ENCODE measurements at regions not wholly inside any gene's neighbourhood (a gene's known extent, or its start where the extent isn't known, plus 50 kb on each side); places are given as distances from the start of the nearest gene placed in this dataset.

GRCh38 chr3:10555263-10555662 lies 49.9 kb upstream of the ATP2B2 start:
- no peaks in the 10 kb centered on the region for H3K36me3 ChIP-seq (ENCODE audit: insufficient read depth, low read length)
- peaks cover 17% of the 10 kb centered on the region for H3K4me1 ChIP-seq (ENCODE audit: insufficient read depth, low read length)
- no peaks in the 10 kb centered on the region for H3K9me3 ChIP-seq (ENCODE audit: insufficient read depth, low read depth, low read length)
- no peak overlapping the region for H3K4me3 ChIP-seq (ENCODE audit: low read length)
- H3K27me3 ChIP-seq (ENCODE audit: insufficient read depth, low read length) = no peaks in the 10 kb centered on the region
- 84% methylated on average over 1 of the region's 1 CpG for WGBS
- H3K9ac ChIP-seq (ENCODE audit: low read depth, low read length) = no peak overlapping the region
- H3K27ac ChIP-seq (ENCODE audit: low read depth, low read length) = no peak overlapping the region

DNA sequence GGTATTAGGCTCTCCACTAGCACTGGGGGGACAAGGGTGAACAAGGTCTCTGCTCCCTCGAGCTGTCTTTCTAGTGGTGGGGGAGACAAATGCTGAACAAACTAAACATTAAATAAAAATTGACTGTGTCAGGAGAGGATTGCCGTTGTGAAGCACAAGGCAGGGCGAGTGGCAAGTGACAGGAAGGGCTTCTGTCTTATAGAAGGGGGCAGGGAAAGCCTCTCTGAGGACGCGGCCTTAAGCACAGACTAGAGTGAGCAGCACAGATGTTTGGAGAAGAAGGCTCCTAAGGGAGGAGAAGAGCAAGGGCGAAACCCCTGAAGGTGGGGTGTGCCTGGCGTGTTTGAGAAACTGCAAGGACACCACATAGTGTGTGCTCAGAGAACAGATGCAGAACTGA lies 50.9 kb upstream of the ATP2B2 start:
- no peaks in the 10 kb centered on the region for H3K9me3 ChIP-seq (ENCODE audit: insufficient read depth, low read depth, low read length)
- 82% methylated on average over 6 of the region's 7 CpGs for WGBS
- no peaks in the 10 kb centered on the region for H3K36me3 ChIP-seq (ENCODE audit: insufficient read depth, low read length)
- no peak overlapping the region for H3K9ac ChIP-seq (ENCODE audit: low read depth, low read length)
- H3K4me3 ChIP-seq (ENCODE audit: low read length) = no peak overlapping the region
- peaks cover 17% of the 10 kb centered on the region for H3K4me1 ChIP-seq (ENCODE audit: insufficient read depth, low read length)
- no peak overlapping the region for H3K27ac ChIP-seq (ENCODE audit: low read depth, low read length)
- H3K27me3 ChIP-seq (ENCODE audit: insufficient read depth, low read length) = no peaks in the 10 kb centered on the region

- Histone ChIP-seq H3K27me3 (ENCODE audit: insufficient read depth, low read length) (no peaks in the 10 kb centered on the region), H3K4me3 (ENCODE audit: low read length) (no peak overlapping the region), H3K9me3 (ENCODE audit: insufficient read depth, low read depth, low read length) (no peaks in the 10 kb centered on the region), H3K36me3 (ENCODE audit: insufficient read depth, low read length) (no peaks in the 10 kb centered on the region), H3K4me1 (ENCODE audit: insufficient read depth, low read length) (peaks cover 15% of the 10 kb centered on the region), H3K9ac (ENCODE audit: low read depth, low read length) (no peak overlapping the region), H3K27ac (ENCODE audit: low read depth, low read length) (no peak overlapping the region)
- 94% methylated on average over 7 of the region's 7 CpGs for WGBS
Measured at GRCh38 chr3:10557250-10557649, 51.9 kb upstream of the ATP2B2 start.

- Histone ChIP-seq H3K36me3 (ENCODE audit: insufficient read depth, low read length) (no peaks in the 10 kb centered on the region), H3K4me1 (ENCODE audit: insufficient read depth, low read length) (peaks cover 12% of the 10 kb centered on the region), H3K9ac (ENCODE audit: low read depth, low read length) (no peak overlapping the region), H3K27me3 (ENCODE audit: insufficient read depth, low read length) (no peaks in the 10 kb centered on the region), H3K27ac (ENCODE audit: low read depth, low read length) (no peak overlapping the region), H3K9me3 (ENCODE audit: insufficient read depth, low read depth, low read length) (no peaks in the 10 kb centered on the region), H3K4me3 (ENCODE audit: low read length) (no peak overlapping the region)
- WGBS = 85% methylated on average over 5 of the region's 5 CpGs
Measured at GRCh38 chr3:10557781-10558373, 52.5 kb upstream of the ATP2B2 start.

GRCh38 chr3:10558736-10559135 lies 53.4 kb upstream of the ATP2B2 start:
- peaks cover 7% of the 10 kb centered on the region for H3K4me1 ChIP-seq (ENCODE audit: insufficient read depth, low read length)
- no peak overlapping the region for H3K9ac ChIP-seq (ENCODE audit: low read depth, low read length)
- WGBS = 76% methylated on average over 3 of the region's 4 CpGs
- no peaks in the 10 kb centered on the region for H3K9me3 ChIP-seq (ENCODE audit: insufficient read depth, low read depth, low read length)
- H3K36me3 ChIP-seq (ENCODE audit: insufficient read depth, low read length) = no peaks in the 10 kb centered on the region
- no peaks in the 10 kb centered on the region for H3K27me3 ChIP-seq (ENCODE audit: insufficient read depth, low read length)
- H3K4me3 ChIP-seq (ENCODE audit: low read length) = no peak overlapping the region
- H3K27ac ChIP-seq (ENCODE audit: low read depth, low read length) = no peak overlapping the region

GRCh38 chr3:10560060-10560861 lies 54.9 kb upstream of the ATP2B2 start:
- no peak overlapping the region for H3K27ac ChIP-seq (ENCODE audit: low read depth, low read length)
- H3K4me1 ChIP-seq (ENCODE audit: insufficient read depth, low read length) = no peaks in the 10 kb centered on the region
- WGBS = 92% methylated on average over 14 of the region's 14 CpGs
- no peaks in the 10 kb centered on the region for H3K27me3 ChIP-seq (ENCODE audit: insufficient read depth, low read length)
- H3K9ac ChIP-seq (ENCODE audit: low read depth, low read length) = no peak overlapping the region
- H3K9me3 ChIP-seq (ENCODE audit: insufficient read depth, low read depth, low read length) = no peaks in the 10 kb centered on the region
- H3K36me3 ChIP-seq (ENCODE audit: insufficient read depth, low read length) = no peaks in the 10 kb centered on the region
- H3K4me3 ChIP-seq (ENCODE audit: low read length) = no peak overlapping the region

DNA sequence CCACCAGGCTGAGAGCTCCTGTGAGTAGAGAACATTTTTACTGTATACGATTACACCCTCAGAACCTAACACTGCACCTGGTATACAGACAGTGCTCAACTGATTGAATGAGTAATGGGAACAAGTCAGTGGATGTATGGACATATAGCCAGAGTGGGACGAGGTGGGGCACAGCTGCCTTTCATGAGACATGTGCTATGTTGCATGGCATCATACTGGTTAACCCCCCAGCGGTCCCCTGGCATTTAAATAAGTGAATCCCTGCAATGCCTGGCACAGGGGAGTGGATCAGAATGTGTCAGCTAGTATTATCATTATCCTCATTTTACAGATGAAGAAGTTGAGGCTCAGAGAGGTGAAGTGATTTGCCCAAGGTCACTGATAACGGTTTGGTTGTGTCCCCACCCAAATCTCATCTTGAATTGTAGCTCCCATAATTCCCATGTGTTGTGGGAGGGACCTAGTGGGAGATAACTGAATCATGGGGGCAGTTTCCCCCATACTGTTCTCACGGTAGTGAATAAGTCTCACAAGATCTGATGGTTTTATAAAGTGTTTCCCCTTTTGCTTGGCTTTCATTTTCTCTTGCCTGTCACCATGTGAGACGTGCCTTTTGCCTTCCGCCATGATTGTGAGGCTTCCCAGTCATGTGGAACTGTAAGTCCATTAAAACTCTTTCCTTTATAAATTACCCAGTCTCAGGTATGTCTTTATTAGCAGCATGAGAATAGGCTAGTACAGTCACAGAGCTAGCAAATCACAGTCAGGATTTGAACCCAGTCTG lies 56.0 kb upstream of the ATP2B2 start:
- Histone ChIP-seq H3K9me3 (ENCODE audit: insufficient read depth, low read depth, low read length) (no peaks in the 10 kb centered on the region), H3K27ac (ENCODE audit: low read depth, low read length) (no peak overlapping the region), H3K27me3 (ENCODE audit: insufficient read depth, low read length) (no peaks in the 10 kb centered on the region), H3K36me3 (ENCODE audit: insufficient read depth, low read length) (no peaks in the 10 kb centered on the region), H3K4me3 (ENCODE audit: low read length) (no peak overlapping the region), H3K4me1 (ENCODE audit: insufficient read depth, low read length) (no peaks in the 10 kb centered on the region), H3K9ac (ENCODE audit: low read depth, low read length) (no peak overlapping the region)
- WGBS = 91% methylated on average over 7 of the region's 7 CpGs

DNA sequence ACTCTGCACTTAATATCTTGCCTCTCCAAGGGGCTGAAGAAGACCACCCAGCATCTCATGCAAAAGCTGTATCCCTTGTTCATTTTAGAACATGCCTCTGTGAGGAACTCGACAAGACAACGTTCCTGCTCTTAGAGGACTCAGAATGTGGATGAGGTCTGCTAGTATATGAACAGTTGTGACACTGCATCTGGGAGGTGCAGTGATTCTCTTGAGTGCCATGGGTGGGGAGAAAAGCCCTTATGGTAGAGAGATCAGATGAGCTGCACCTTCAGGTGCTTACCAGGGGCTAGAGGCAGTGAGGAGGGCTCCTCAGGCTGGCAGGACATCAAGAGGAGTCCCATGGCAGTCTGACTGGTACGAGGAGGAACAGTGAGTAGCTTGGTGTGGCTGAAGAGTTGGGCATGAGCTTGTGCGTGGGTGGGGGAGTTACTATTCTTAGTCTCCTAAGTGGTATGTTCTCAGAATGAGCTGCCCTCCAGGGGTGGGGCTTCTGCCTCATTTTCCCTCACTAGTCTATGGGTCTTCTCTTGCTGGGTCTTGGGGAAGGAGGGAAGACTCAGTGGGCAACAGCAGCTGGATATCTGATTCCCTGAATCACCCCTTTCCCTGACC lies 56.7 kb upstream of the ATP2B2 start:
- Histone ChIP-seq H3K4me3 (ENCODE audit: low read length) (no peak overlapping the region), H3K9me3 (ENCODE audit: insufficient read depth, low read depth, low read length) (no peaks in the 10 kb centered on the region), H3K4me1 (ENCODE audit: insufficient read depth, low read length) (no peaks in the 10 kb centered on the region), H3K27ac (ENCODE audit: low read depth, low read length) (no peak overlapping the region), H3K36me3 (ENCODE audit: insufficient read depth, low read length) (no peaks in the 10 kb centered on the region), H3K9ac (ENCODE audit: low read depth, low read length) (no peak overlapping the region), H3K27me3 (ENCODE audit: insufficient read depth, low read length) (no peaks in the 10 kb centered on the region)
- 83% methylated on average over 4 of the region's 4 CpGs for WGBS

- no peaks in the 10 kb centered on the region for H3K36me3 ChIP-seq (ENCODE audit: insufficient read depth, low read length)
- WGBS = 84% methylated on average over 2 of the region's 2 CpGs
- H3K9ac ChIP-seq (ENCODE audit: low read depth, low read length) = no peak overlapping the region
- no peaks in the 10 kb centered on the region for H3K9me3 ChIP-seq (ENCODE audit: insufficient read depth, low read depth, low read length)
- no peaks in the 10 kb centered on the region for H3K4me1 ChIP-seq (ENCODE audit: insufficient read depth, low read length)
- H3K4me3 ChIP-seq (ENCODE audit: low read length) = no peak overlapping the region
- H3K27me3 ChIP-seq (ENCODE audit: insufficient read depth, low read length) = no peaks in the 10 kb centered on the region
- H3K27ac ChIP-seq (ENCODE audit: low read depth, low read length) = no peak overlapping the region
Measured at GRCh38 chr3:10563396-10563795, 58.0 kb upstream of the ATP2B2 start.

GRCh38 chr3:10565814-10566213 lies 60.4 kb upstream of the ATP2B2 start:
- Histone ChIP-seq H3K9me3 (ENCODE audit: insufficient read depth, low read depth, low read length) (no peaks in the 10 kb centered on the region), H3K27me3 (ENCODE audit: insufficient read depth, low read length) (no peaks in the 10 kb centered on the region), H3K4me1 (ENCODE audit: insufficient read depth, low read length) (no peaks in the 10 kb centered on the region), H3K9ac (ENCODE audit: low read depth, low read length) (no peak overlapping the region), H3K27ac (ENCODE audit: low read depth, low read length) (no peak overlapping the region), H3K36me3 (ENCODE audit: insufficient read depth, low read length) (no peaks in the 10 kb centered on the region), H3K4me3 (ENCODE audit: low read length) (no peak overlapping the region)
- 93% methylated on average over 3 of the region's 3 CpGs for WGBS

DNA sequence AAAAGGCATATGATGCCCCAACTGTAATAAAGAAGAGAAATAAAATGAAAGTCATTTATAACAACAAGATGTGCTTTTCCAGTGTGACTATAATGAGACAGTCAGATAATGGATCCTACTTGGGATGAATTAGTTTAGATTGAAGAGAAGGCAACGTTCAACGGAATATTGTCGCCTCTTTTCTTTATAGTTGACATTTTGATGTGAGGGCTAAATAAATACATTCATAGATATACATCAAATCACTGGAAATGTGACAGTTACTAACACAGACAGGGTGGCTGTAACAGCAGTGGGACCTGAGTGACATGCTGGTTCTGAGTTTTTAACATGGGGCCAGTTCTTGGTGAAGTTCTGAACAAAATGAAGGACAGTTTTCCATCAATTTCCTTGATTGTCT lies 61.1 kb upstream of the ATP2B2 start:
- Histone ChIP-seq H3K4me1 (ENCODE audit: insufficient read depth, low read length) (no peaks in the 10 kb centered on the region), H3K36me3 (ENCODE audit: insufficient read depth, low read length) (no peaks in the 10 kb centered on the region), H3K9me3 (ENCODE audit: insufficient read depth, low read depth, low read length) (no peaks in the 10 kb centered on the region), H3K27ac (ENCODE audit: low read depth, low read length) (no peak overlapping the region), H3K27me3 (ENCODE audit: insufficient read depth, low read length) (no peaks in the 10 kb centered on the region), H3K4me3 (ENCODE audit: low read length) (no peak overlapping the region), H3K9ac (ENCODE audit: low read depth, low read length) (no peak overlapping the region)
- whole genome bisulfite sequencing = 95% methylated on average over 3 of the region's 3 CpGs

Data from HUES64 (cell line).